ENCODE measurements at regions not wholly inside any gene's neighbourhood (a gene's known extent, or its start where the extent isn't known, plus 50 kb on each side); places are given as distances from the start of the nearest gene placed in this dataset.

- Histone ChIP-seq H3K4me3 (ENCODE audit: low read length) (no peak overlapping the region), H3K36me3 (ENCODE audit: control insufficient read depth, insufficient read depth, low read length) (no peaks in the 10 kb centered on the region), H3K27me3 (ENCODE audit: control insufficient read depth, insufficient read depth, low read length) (no peaks in the 10 kb centered on the region), H3K4me1 (ENCODE audit: control insufficient read depth, insufficient read depth, low read length) (no peaks in the 10 kb centered on the region), H3K27ac (ENCODE audit: low read length) (no peak overlapping the region), H3K9me3 (ENCODE audit: control insufficient read depth, insufficient read depth, low read length) (no peaks in the 10 kb centered on the region)
- Mint-ChIP-seq H3K4me1 (peaks cover 6 to 7% of the 10 kb centered on the region in 2 donors), H3K27me3 (ENCODE audit: low read depth in 2 of 2) (peaks cover 3 to 10% of the 10 kb centered on the region in 2 donors), H3K9me3 (no peaks in the 10 kb centered on the region), H3K4me3 (no peak overlapping the region), H3K36me3 (no peaks in the 10 kb centered on the region), H3K27ac (no peak overlapping the region)
- WGBS (ENCODE audit: insufficient coverage), result 12% methylated on average over 3 of the region's 4 CpGs
- DNase-seq (no peak), ATAC-seq (no peak)
- TF ChIP-seq CTCF (IDR thresholded peaks at IDR 0.05), result no peak
- intact Hi-C loops (cut with micrococcal nuclease), result no loop called here
These were observed 50.5 kb upstream of the BMPER start for GRCh38 chr7:33854801-33855350.

Measured in natural killer cell (primary cell).